ENCODE measurements at regions not wholly inside any gene's neighbourhood (a gene's known extent, or its start where the extent isn't known, plus 50 kb on each side); places are given as distances from the start of the nearest gene placed in this dataset.

DNA sequence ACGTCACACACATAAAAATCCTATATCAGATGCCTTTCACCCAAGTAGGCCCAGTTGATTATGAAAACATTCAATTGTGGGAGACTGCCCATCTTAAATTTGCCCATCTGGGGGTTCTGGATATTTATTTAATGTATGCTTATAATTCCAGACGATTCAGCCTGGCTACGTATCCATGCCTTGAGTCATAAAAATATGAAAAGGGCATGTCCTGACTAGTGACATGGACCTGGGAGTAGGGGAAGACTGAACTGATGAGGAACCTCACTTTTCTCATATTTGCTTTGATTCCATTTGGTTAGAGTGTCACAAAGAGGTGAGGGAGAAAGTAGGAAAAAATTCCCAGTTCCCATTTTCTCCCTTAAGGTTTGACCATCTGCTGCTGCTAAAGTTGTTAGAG is 122.5 kb upstream of the GNAO1 start:
- Histone ChIP-seq H3K9me3 (ENCODE audit: control insufficient read depth in 5 of 5, low read length in 5 of 5) (no peaks in the 10 kb centered on the region), H3K9ac (ENCODE audit: low read length in 5 of 5) (no peak overlapping the region), H3K27me3 (ENCODE audit: control insufficient read depth in 5 of 5, insufficient read depth in 4 of 5, low read length in 5 of 5) (peaks cover 0 to 2% (median 0%) of the 10 kb centered on the region in 5 donors), H3K36me3 (ENCODE audit: control insufficient read depth in 5 of 5, insufficient read depth in 5 of 5, low read length in 5 of 5) (no peaks in the 10 kb centered on the region), H3K4me3 (ENCODE audit: low read depth in 1 of 5, low read length in 5 of 5) (no peak overlapping the region), H3K4me1 (ENCODE audit: control insufficient read depth in 5 of 5, insufficient read depth in 5 of 5, low read length in 5 of 5) (no peaks in the 10 kb centered on the region), H3K27ac (ENCODE audit: low read depth, low read length) (no peak overlapping the region)

- Histone ChIP-seq H3K36me3 (ENCODE audit: control insufficient read depth in 5 of 5, insufficient read depth in 5 of 5, low read length in 5 of 5) (no peaks in the 10 kb centered on the region), H3K4me3 (ENCODE audit: low read depth in 1 of 5, low read length in 5 of 5) (no peak overlapping the region), H3K27ac (ENCODE audit: low read depth, low read length) (no peak overlapping the region), H3K4me1 (ENCODE audit: control insufficient read depth in 5 of 5, insufficient read depth in 5 of 5, low read length in 5 of 5) (no peaks in the 10 kb centered on the region), H3K27me3 (ENCODE audit: control insufficient read depth in 5 of 5, insufficient read depth in 4 of 5, low read length in 5 of 5) (peaks cover 0 to 2% (median 0%) of the 10 kb centered on the region in 5 donors), H3K9me3 (ENCODE audit: control insufficient read depth in 5 of 5, low read length in 5 of 5) (no peaks in the 10 kb centered on the region), H3K9ac (ENCODE audit: low read length in 5 of 5) (no peak overlapping the region)
Measured at GRCh38 chr16:56068314-56068713, 123.0 kb upstream of the GNAO1 start.

- no peaks in the 10 kb centered on the region for H3K4me1 ChIP-seq (ENCODE audit: control insufficient read depth in 5 of 5, insufficient read depth in 5 of 5, low read length in 5 of 5)
- peaks cover 0 to 2% (median 0%) of the 10 kb centered on the region in 5 donors for H3K27me3 ChIP-seq (ENCODE audit: control insufficient read depth in 5 of 5, insufficient read depth in 4 of 5, low read length in 5 of 5)
- no peak overlapping the region for H3K9ac ChIP-seq (ENCODE audit: low read length in 5 of 5)
- no peak overlapping the region for H3K27ac ChIP-seq (ENCODE audit: low read depth, low read length)
- no peaks in the 10 kb centered on the region for H3K9me3 ChIP-seq (ENCODE audit: control insufficient read depth in 5 of 5, low read length in 5 of 5)
- H3K36me3 ChIP-seq (ENCODE audit: control insufficient read depth in 5 of 5, insufficient read depth in 5 of 5, low read length in 5 of 5), result no peaks in the 10 kb centered on the region
- H3K4me3 ChIP-seq (ENCODE audit: low read depth in 1 of 5, low read length in 5 of 5), result no peak overlapping the region
Measured at GRCh38 chr16:56067406-56067805, 123.9 kb upstream of the GNAO1 start.

GRCh38 chr16:56066617-56067016 is 124.7 kb upstream of the GNAO1 start:
- Histone ChIP-seq H3K27ac (ENCODE audit: low read depth, low read length) (no peak overlapping the region), H3K36me3 (ENCODE audit: control insufficient read depth in 5 of 5, insufficient read depth in 5 of 5, low read length in 5 of 5) (no peaks in the 10 kb centered on the region), H3K27me3 (ENCODE audit: control insufficient read depth in 5 of 5, insufficient read depth in 4 of 5, low read length in 5 of 5) (peaks cover 0 to 2% (median 0%) of the 10 kb centered on the region in 5 donors), H3K9ac (ENCODE audit: low read length in 5 of 5) (no peak overlapping the region), H3K9me3 (ENCODE audit: control insufficient read depth in 5 of 5, low read length in 5 of 5) (no peaks in the 10 kb centered on the region), H3K4me1 (ENCODE audit: control insufficient read depth in 5 of 5, insufficient read depth in 5 of 5, low read length in 5 of 5) (no peaks in the 10 kb centered on the region), H3K4me3 (ENCODE audit: low read depth in 1 of 5, low read length in 5 of 5) (no peak overlapping the region)

DNA sequence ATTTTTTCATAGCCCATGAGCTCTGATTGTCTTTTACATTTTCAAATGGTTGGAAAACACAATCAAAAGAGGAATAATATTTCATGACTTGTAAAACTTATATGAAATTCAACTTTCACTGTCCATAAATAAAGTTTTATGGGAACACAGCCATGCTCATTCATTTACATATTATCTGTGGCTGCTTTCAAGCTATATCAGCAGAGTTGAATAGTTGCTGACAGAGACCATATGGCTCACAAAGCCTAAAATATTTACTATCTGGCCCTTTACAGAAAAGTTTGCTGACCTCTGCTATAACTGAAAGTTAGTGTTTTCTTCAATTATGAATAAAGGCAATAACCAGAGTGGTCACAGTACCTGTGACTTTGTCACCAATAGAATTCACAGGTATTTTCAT is 128.2 kb upstream of the GNAO1 start:
- no peak overlapping the region for H3K27ac ChIP-seq (ENCODE audit: low read depth, low read length)
- H3K4me1 ChIP-seq (ENCODE audit: control insufficient read depth in 5 of 5, insufficient read depth in 5 of 5, low read length in 5 of 5), result no peaks in the 10 kb centered on the region
- H3K4me3 ChIP-seq (ENCODE audit: low read depth in 1 of 5, low read length in 5 of 5), result no peak overlapping the region
- H3K9me3 ChIP-seq (ENCODE audit: control insufficient read depth in 5 of 5, low read length in 5 of 5), result no peaks in the 10 kb centered on the region
- H3K9ac ChIP-seq (ENCODE audit: low read length in 5 of 5), result no peak overlapping the region
- H3K27me3 ChIP-seq (ENCODE audit: control insufficient read depth in 5 of 5, insufficient read depth in 4 of 5, low read length in 5 of 5), result no peaks in the 10 kb centered on the region
- H3K36me3 ChIP-seq (ENCODE audit: control insufficient read depth in 5 of 5, insufficient read depth in 5 of 5, low read length in 5 of 5), result no peaks in the 10 kb centered on the region

DNA sequence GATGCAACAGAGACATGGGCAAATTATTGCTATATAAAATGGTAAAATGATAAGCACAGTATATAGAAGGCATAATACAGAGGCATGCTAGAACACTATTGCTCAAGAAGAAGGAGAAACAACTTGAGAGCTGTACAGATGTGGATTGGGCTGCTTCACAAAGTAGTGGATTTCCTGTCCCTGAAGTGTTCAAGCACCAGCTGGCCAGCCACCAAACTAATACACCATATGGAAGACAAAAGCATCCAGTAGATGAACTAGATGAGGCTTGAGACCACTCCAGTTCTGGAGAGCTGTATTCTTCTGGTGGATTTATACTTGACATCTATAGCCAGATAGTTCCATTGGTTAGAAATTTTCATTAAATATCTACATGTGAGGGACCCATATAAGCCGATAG is 134.1 kb upstream of the GNAO1 start:
- peaks cover 0 to 4% (median 0%) of the 10 kb centered on the region in 5 donors for H3K27me3 ChIP-seq (ENCODE audit: control insufficient read depth in 5 of 5, insufficient read depth in 4 of 5, low read length in 5 of 5)
- peaks cover 0 to 4% (median 0%) of the 10 kb centered on the region in 5 donors for H3K9me3 ChIP-seq (ENCODE audit: control insufficient read depth in 5 of 5, low read length in 5 of 5)
- H3K36me3 ChIP-seq (ENCODE audit: control insufficient read depth in 5 of 5, insufficient read depth in 5 of 5, low read length in 5 of 5), result no peaks in the 10 kb centered on the region
- no peak overlapping the region for H3K4me3 ChIP-seq (ENCODE audit: low read depth in 1 of 5, low read length in 5 of 5)
- no peak overlapping the region for H3K27ac ChIP-seq (ENCODE audit: low read depth, low read length)
- no peaks in the 10 kb centered on the region for H3K4me1 ChIP-seq (ENCODE audit: control insufficient read depth in 5 of 5, insufficient read depth in 5 of 5, low read length in 5 of 5)
- no peak overlapping the region for H3K9ac ChIP-seq (ENCODE audit: low read length in 5 of 5)

DNA sequence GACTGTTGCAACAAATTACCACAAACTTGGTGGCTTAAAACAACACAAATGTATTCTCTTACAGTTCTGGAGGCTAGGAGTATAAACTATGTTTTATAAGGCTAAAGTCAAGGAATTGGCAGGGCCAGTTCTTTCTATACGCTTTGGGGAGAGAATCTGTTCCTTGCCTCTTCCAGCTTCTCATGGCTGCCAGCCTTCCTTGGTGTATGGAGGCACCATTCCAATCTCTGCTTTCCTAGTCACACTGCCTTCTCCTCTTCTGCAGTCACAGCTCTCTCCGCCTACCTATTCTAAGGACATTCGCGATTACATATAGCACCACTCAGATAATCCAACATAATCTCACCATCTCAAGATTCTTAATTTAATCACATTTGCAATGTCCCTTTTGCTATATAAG is 140.4 kb upstream of the GNAO1 start:
- Histone ChIP-seq H3K36me3 (ENCODE audit: control insufficient read depth in 5 of 5, insufficient read depth in 5 of 5, low read length in 5 of 5) (no peaks in the 10 kb centered on the region), H3K27me3 (ENCODE audit: control insufficient read depth in 5 of 5, insufficient read depth in 4 of 5, low read length in 5 of 5) (peaks cover 0 to 4% (median 0%) of the 10 kb centered on the region in 5 donors), H3K4me3 (ENCODE audit: low read depth in 1 of 5, low read length in 5 of 5) (no peak overlapping the region), H3K27ac (ENCODE audit: low read depth, low read length) (no peak overlapping the region), H3K4me1 (ENCODE audit: control insufficient read depth in 5 of 5, insufficient read depth in 5 of 5, low read length in 5 of 5) (no peaks in the 10 kb centered on the region), H3K9ac (ENCODE audit: low read length in 5 of 5) (no peak overlapping the region), H3K9me3 (ENCODE audit: control insufficient read depth in 5 of 5, low read length in 5 of 5) (peaks cover 0 to 4% (median 0%) of the 10 kb centered on the region in 5 donors)

DNA sequence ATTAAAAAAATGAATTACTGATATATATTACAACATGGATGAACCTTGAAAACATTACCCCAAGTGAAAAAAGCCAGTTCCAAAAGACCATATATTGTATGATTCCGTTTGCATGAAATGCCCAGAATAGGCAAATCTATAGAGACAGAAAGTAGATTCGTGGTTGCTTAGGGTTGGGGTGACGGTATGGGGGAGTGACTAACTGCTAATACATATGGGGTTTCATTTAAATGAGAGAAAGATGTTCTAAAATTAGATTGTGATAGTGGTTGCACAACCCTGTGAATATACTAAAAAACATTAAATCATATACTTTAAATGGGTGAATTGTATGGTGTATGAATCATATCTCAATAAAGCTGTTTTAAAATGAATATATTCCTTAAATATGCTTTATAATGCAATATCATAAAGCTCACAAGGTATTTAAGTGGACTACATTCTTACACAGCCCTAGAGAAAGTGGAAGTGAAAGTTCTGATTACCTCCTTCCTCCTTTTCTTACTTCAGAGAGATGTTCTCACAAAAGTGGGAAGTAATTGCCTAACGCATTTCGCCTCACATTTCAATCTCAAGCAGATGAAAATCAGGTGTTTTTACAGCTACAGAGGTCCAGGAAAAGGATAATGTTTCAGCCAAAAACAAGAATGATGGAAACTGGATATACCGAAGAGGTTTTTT is 142.7 kb upstream of the GNAO1 start:
- Histone ChIP-seq H3K27me3 (ENCODE audit: control insufficient read depth in 5 of 5, insufficient read depth in 4 of 5, low read length in 5 of 5) (peaks cover 0 to 6% (median 0%) of the 10 kb centered on the region in 5 donors), H3K27ac (ENCODE audit: low read depth, low read length) (no peak overlapping the region), H3K36me3 (ENCODE audit: control insufficient read depth in 5 of 5, insufficient read depth in 5 of 5, low read length in 5 of 5) (no peaks in the 10 kb centered on the region), H3K9ac (ENCODE audit: low read length in 5 of 5) (no peak overlapping the region), H3K9me3 (ENCODE audit: control insufficient read depth in 5 of 5, low read length in 5 of 5) (no peaks in the 10 kb centered on the region), H3K4me1 (ENCODE audit: control insufficient read depth in 5 of 5, insufficient read depth in 5 of 5, low read length in 5 of 5) (no peaks in the 10 kb centered on the region), H3K4me3 (ENCODE audit: low read depth in 1 of 5, low read length in 5 of 5) (no peak overlapping the region)

DNA sequence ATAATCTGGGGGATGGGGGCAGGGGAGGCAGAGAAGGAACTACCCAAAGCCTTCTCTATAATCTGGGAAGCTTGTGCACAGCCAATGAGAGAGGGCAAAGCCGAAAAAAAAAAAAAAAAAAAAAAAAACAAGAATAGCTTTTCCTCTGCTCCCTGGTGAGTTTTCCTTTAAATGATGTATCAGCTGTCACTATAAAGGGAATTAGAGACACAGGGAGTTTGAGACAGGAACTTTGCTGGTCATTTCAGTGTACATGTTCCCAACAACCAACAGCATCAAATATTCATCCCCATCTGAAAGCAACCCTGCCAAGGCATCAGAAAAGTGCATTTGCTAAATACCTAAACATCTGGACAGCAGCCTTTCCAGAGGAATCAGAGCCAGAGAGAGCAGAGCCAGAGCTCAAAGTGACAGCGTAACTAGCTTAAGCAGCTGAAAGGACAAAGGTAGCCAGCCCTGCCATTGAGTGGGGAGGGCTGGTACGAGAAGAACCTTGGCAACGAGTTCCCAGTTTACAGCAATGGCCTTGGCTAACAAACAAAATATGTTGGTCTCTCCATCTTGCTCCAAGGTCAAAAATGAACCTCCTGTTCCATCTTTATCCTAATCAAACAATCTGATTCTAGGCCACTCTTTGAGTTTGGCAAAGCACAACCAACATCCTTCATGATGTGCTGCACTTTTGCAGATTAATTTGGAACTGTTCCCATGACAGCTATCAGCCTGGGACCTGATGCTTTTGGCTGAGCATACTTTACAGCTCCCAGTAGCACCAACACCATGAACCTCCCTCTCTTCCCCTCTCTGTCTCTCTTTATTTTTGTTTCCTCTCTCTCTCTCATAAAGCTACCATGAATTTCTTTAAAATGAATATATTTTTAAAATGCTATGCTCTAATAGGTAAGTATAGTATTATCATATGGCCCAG is 143.7 kb upstream of the GNAO1 start:
- Histone ChIP-seq H3K4me1 (ENCODE audit: control insufficient read depth in 5 of 5, insufficient read depth in 5 of 5, low read length in 5 of 5) (no peaks in the 10 kb centered on the region), H3K9me3 (ENCODE audit: control insufficient read depth in 5 of 5, low read length in 5 of 5) (no peaks in the 10 kb centered on the region), H3K27ac (ENCODE audit: low read depth, low read length) (no peak overlapping the region), H3K36me3 (ENCODE audit: control insufficient read depth in 5 of 5, insufficient read depth in 5 of 5, low read length in 5 of 5) (no peaks in the 10 kb centered on the region), H3K27me3 (ENCODE audit: control insufficient read depth in 5 of 5, insufficient read depth in 4 of 5, low read length in 5 of 5) (peaks cover 0 to 6% (median 0%) of the 10 kb centered on the region in 5 donors), H3K9ac (ENCODE audit: low read length in 5 of 5) (no peak overlapping the region), H3K4me3 (ENCODE audit: low read depth in 1 of 5, low read length in 5 of 5) (no peak overlapping the region)

- no peak overlapping the region for H3K9ac ChIP-seq (ENCODE audit: low read length in 5 of 5)
- H3K27me3 ChIP-seq (ENCODE audit: control insufficient read depth in 5 of 5, insufficient read depth in 4 of 5, low read length in 5 of 5), result peaks cover 0 to 6% (median 0%) of the 10 kb centered on the region in 5 donors
- peaks cover 0 to 7% (median 0%) of the 10 kb centered on the region in 5 donors for H3K9me3 ChIP-seq (ENCODE audit: control insufficient read depth in 5 of 5, low read length in 5 of 5)
- no peaks in the 10 kb centered on the region for H3K36me3 ChIP-seq (ENCODE audit: control insufficient read depth in 5 of 5, insufficient read depth in 5 of 5, low read length in 5 of 5)
- no peaks in the 10 kb centered on the region for H3K4me1 ChIP-seq (ENCODE audit: control insufficient read depth in 5 of 5, insufficient read depth in 5 of 5, low read length in 5 of 5)
- no peak overlapping the region for H3K4me3 ChIP-seq (ENCODE audit: low read depth in 1 of 5, low read length in 5 of 5)
- no peak overlapping the region for H3K27ac ChIP-seq (ENCODE audit: low read depth, low read length)
Measured at GRCh38 chr16:56042416-56042815, 148.9 kb upstream of the GNAO1 start.
